ENCODE measurements at regions not wholly inside any gene's neighbourhood (a gene's known extent, or its start where the extent isn't known, plus 50 kb on each side); places are given as distances from the start of the nearest gene placed in this dataset.
"Not testable (repeated sequence)": the region's sequence is repeated elsewhere in the genome, so short reads cannot be mapped to it uniquely, and the experiment has no call there.

- Histone ChIP-seq H3K4me1 (ENCODE audit: control insufficient read depth, insufficient read depth, low read length) (no peaks in the 10 kb centered on the region), H3K4me3 (ENCODE audit: low read length) (no peak overlapping the region), H3K9me3 (replicated peaks; ENCODE audit: control insufficient read depth, low read depth, low read length) (no peaks in the 10 kb centered on the region), H3K27me3 (ENCODE audit: control insufficient read depth, insufficient read depth, low read length) (no peaks in the 10 kb centered on the region), H3K27ac (ENCODE audit: low read length) (no peak overlapping the region), H3K36me3 (ENCODE audit: control insufficient read depth, insufficient read depth, low read length) (no peaks in the 10 kb centered on the region)
- WGBS (ENCODE audit: insufficient coverage) = 84% methylated on average over 2 of the region's 3 CpGs
- DNase-seq = no peak
These were observed 91.2 kb upstream of the CREB1 start for GRCh38 chr2:207438414-207439126.

DNA sequence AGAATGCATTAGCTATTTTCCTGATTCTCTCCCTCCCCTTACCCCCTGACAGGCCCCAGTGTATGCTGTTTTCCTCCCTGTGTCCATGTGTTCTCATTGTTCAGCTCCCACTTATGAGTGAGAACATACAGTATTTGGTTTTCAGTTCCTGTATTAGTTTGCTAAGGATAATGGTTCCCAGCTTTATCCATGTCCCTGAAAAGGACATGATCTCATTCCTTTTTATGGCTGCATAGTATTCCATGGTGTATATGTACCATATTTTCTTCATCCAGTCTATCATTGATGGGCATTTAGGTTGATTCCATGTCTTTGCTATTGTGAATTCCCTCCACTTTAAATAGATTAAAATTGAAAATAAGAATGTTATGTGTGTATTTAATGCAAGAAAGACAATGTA is 89.9 kb upstream of the CREB1 start:
- not testable (repeated sequence) for DNase-seq; H3K27ac ChIP-seq (ENCODE audit: low read length); H3K4me3 ChIP-seq (ENCODE audit: low read length); H3K27me3 ChIP-seq (ENCODE audit: control insufficient read depth, insufficient read depth, low read length); H3K9me3 ChIP-seq (replicated peaks; ENCODE audit: control insufficient read depth, low read depth, low read length); H3K4me1 ChIP-seq (ENCODE audit: control insufficient read depth, insufficient read depth, low read length); H3K36me3 ChIP-seq (ENCODE audit: control insufficient read depth, insufficient read depth, low read length)

DNA sequence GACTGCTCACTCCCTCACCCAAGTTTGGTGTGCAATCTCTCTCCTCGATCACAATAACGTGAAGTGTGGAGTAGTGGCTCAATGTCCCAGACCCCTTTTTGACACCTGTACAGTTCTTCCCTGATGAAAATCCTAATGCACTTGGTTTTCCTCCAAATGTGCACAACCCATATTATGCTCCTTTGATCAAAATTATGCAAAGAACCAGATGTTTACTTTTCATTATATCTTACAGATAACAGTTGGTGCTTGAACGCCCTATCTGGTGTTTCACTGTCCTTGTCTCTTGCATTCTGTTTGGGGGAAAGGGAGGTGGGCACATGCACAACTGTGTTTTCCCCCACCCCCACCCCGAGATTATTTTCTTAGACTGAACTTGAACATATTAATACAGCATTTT is 85.0 kb upstream of the CREB1 start:
- no peaks in the 10 kb centered on the region for H3K4me1 ChIP-seq (ENCODE audit: control insufficient read depth, insufficient read depth, low read length)
- DNase-seq = no peak
- no peaks in the 10 kb centered on the region for H3K27me3 ChIP-seq (ENCODE audit: control insufficient read depth, insufficient read depth, low read length)
- no peaks in the 10 kb centered on the region for H3K9me3 ChIP-seq (replicated peaks; ENCODE audit: control insufficient read depth, low read depth, low read length)
- no peak overlapping the region for H3K4me3 ChIP-seq (ENCODE audit: low read length)
- no peaks in the 10 kb centered on the region for H3K36me3 ChIP-seq (ENCODE audit: control insufficient read depth, insufficient read depth, low read length)
- 83% methylated on average over 1 of the region's 4 CpGs for WGBS (ENCODE audit: insufficient coverage)
- H3K27ac ChIP-seq (ENCODE audit: low read length) = no peak overlapping the region

GRCh38 chr2:207446653-207447052 is 83.1 kb upstream of the CREB1 start:
- Histone ChIP-seq H3K27ac (ENCODE audit: low read length) (no peak overlapping the region), H3K9me3 (replicated peaks; ENCODE audit: control insufficient read depth, low read depth, low read length) (no peaks in the 10 kb centered on the region), H3K36me3 (ENCODE audit: control insufficient read depth, insufficient read depth, low read length) (no peaks in the 10 kb centered on the region), H3K4me1 (ENCODE audit: control insufficient read depth, insufficient read depth, low read length) (no peaks in the 10 kb centered on the region), H3K4me3 (ENCODE audit: low read length) (no peak overlapping the region), H3K27me3 (ENCODE audit: control insufficient read depth, insufficient read depth, low read length) (no peaks in the 10 kb centered on the region)
- no peak for DNase-seq
- WGBS (ENCODE audit: insufficient coverage) = 58% methylated on average over 5 of the region's 6 CpGs

- Histone ChIP-seq H3K27ac (ENCODE audit: low read length) (no peak overlapping the region), H3K4me3 (ENCODE audit: low read length) (no peak overlapping the region), H3K36me3 (ENCODE audit: control insufficient read depth, insufficient read depth, low read length) (no peaks in the 10 kb centered on the region), H3K27me3 (ENCODE audit: control insufficient read depth, insufficient read depth, low read length) (no peaks in the 10 kb centered on the region), H3K4me1 (ENCODE audit: control insufficient read depth, insufficient read depth, low read length) (no peaks in the 10 kb centered on the region), H3K9me3 (replicated peaks; ENCODE audit: control insufficient read depth, low read depth, low read length) (no peaks in the 10 kb centered on the region)
- no CpG with 5 or more reads among the region's 1 CpG for WGBS (ENCODE audit: insufficient coverage)
- DNase-seq = no peak
These were observed 81.8 kb upstream of the CREB1 start for GRCh38 chr2:207448006-207448405.

GRCh38 chr2:207449642-207450165 is 80.1 kb upstream of the CREB1 start:
- WGBS (ENCODE audit: insufficient coverage) = no CpG with 5 or more reads among the region's 1 CpG
- DNase-seq = no peak

GRCh38 chr2:207450186-207450585 is 79.6 kb upstream of the CREB1 start:
- DNase-seq = peak; percentile 41
- Histone ChIP-seq H3K4me1 (ENCODE audit: control insufficient read depth, insufficient read depth, low read length) (no peaks in the 10 kb centered on the region), H3K4me3 (ENCODE audit: low read length) (no peak overlapping the region), H3K27me3 (ENCODE audit: control insufficient read depth, insufficient read depth, low read length) (no peaks in the 10 kb centered on the region), H3K27ac (ENCODE audit: low read length) (no peak overlapping the region), H3K36me3 (ENCODE audit: control insufficient read depth, insufficient read depth, low read length) (no peaks in the 10 kb centered on the region), H3K9me3 (replicated peaks; ENCODE audit: control insufficient read depth, low read depth, low read length) (no peaks in the 10 kb centered on the region)
- WGBS (ENCODE audit: insufficient coverage) = no CpG with 5 or more reads among the region's 1 CpG

More at GRCh38 chr2:207449642-207450165, 80.1 kb upstream of the CREB1 start:
- Histone ChIP-seq H3K36me3 (ENCODE audit: control insufficient read depth, insufficient read depth, low read length) (no peaks in the 10 kb centered on the region), H3K4me3 (ENCODE audit: low read length) (no peak overlapping the region), H3K27me3 (ENCODE audit: control insufficient read depth, insufficient read depth, low read length) (no peaks in the 10 kb centered on the region), H3K4me1 (ENCODE audit: control insufficient read depth, insufficient read depth, low read length) (no peaks in the 10 kb centered on the region), H3K27ac (ENCODE audit: low read length) (no peak overlapping the region), H3K9me3 (replicated peaks; ENCODE audit: control insufficient read depth, low read depth, low read length) (no peaks in the 10 kb centered on the region)

DNA sequence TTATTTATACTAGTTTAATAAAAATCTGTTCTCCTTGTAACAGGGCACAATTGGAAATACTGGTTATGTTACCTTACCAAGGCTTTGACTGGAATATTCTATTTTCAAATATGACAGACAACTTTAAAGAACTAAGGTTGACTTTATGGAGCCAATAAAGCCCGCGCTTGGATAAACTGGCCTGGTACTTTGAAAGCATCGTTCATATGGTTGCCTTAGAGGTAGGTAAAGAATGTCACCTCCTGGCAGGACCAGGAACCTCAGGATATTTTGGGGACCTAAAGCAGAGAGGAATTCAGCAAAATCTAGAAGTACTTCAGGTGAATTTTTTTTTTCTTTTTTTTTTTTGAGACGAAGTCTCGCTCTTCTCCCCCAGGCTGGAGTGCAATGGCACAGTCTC is 71.2 kb upstream of the CREB1 start:
- Histone ChIP-seq H3K4me1 (ENCODE audit: control insufficient read depth, insufficient read depth, low read length) (no peaks in the 10 kb centered on the region), H3K27ac (ENCODE audit: low read length) (no peak overlapping the region), H3K36me3 (ENCODE audit: control insufficient read depth, insufficient read depth, low read length) (no peaks in the 10 kb centered on the region), H3K27me3 (ENCODE audit: control insufficient read depth, insufficient read depth, low read length) (no peaks in the 10 kb centered on the region), H3K4me3 (ENCODE audit: low read length) (no peak overlapping the region), H3K9me3 (replicated peaks; ENCODE audit: control insufficient read depth, low read depth, low read length) (no peaks in the 10 kb centered on the region)
- WGBS (ENCODE audit: insufficient coverage) = 77% methylated on average over 3 of the region's 5 CpGs
- no peak for DNase-seq

- no peak overlapping the region for H3K27ac ChIP-seq (ENCODE audit: low read length)
- no peak for DNase-seq
- no peaks in the 10 kb centered on the region for H3K9me3 ChIP-seq (replicated peaks; ENCODE audit: control insufficient read depth, low read depth, low read length)
- 68% methylated on average over 5 of the region's 7 CpGs for WGBS (ENCODE audit: insufficient coverage)
- H3K36me3 ChIP-seq (ENCODE audit: control insufficient read depth, insufficient read depth, low read length) = no peaks in the 10 kb centered on the region
- H3K4me3 ChIP-seq (ENCODE audit: low read length) = no peak overlapping the region
- no peaks in the 10 kb centered on the region for H3K27me3 ChIP-seq (ENCODE audit: control insufficient read depth, insufficient read depth, low read length)
- H3K4me1 ChIP-seq (ENCODE audit: control insufficient read depth, insufficient read depth, low read length) = no peaks in the 10 kb centered on the region
These were observed 69.6 kb upstream of the CREB1 start for GRCh38 chr2:207459990-207460757.

- H3K9me3 ChIP-seq (replicated peaks; ENCODE audit: control insufficient read depth, low read depth, low read length) = no peaks in the 10 kb centered on the region
- DNase-seq = no peak
- H3K27ac ChIP-seq (ENCODE audit: low read length) = no peak overlapping the region
- 53% methylated on average over 2 of the region's 8 CpGs for WGBS (ENCODE audit: insufficient coverage)
- H3K4me1 ChIP-seq (ENCODE audit: control insufficient read depth, insufficient read depth, low read length) = no peaks in the 10 kb centered on the region
- H3K4me3 ChIP-seq (ENCODE audit: low read length) = no peak overlapping the region
- no peaks in the 10 kb centered on the region for H3K27me3 ChIP-seq (ENCODE audit: control insufficient read depth, insufficient read depth, low read length)
- H3K36me3 ChIP-seq (ENCODE audit: control insufficient read depth, insufficient read depth, low read length) = no peaks in the 10 kb centered on the region
These were observed 66.3 kb upstream of the CREB1 start for GRCh38 chr2:207463433-207463832.

Data from muscle of leg (tissue), 3 donors.